ENCODE measurements at regions not wholly inside any gene's neighbourhood (a gene's known extent, or its start where the extent isn't known, plus 50 kb on each side); places are given as distances from the start of the nearest gene placed in this dataset.

DNA sequence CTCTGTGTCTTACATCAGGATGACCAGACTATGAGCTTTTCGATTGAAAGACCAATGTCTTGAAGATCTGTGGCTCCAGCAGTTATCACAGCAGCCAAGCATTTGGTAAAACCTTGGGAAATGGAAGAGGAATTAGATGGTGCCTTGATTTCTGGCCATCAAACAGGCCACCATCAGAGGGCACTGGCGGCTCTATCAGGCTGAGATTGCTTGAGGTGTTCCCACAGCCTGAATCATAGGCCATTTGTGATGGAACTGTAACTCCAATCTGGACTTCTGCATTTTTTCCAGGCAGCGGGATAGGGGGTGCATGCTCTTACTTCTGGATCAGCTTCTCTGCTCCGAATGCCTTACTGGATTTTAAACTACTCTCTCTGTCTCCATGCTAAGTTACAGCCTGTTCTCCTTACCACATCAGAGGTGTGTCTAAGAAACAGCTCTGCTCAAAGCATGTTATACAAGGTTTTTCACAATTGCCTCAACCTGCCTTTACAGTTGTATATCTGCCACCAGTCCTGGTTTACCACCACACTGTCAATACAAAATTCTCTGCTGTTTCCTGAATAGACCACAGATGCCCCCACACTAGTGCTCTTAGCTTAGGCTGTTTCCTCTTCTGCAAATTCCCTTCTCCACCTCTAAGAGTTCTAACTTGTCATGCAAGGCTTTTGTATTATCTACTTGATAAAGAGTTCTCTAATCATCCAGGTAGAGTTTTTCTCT is 180.9 kb downstream of the PTGER3 start:
- H2BK5ac ChIP-seq (ENCODE audit: low read length) = no peak overlapping the region
- DNase-seq (ENCODE audit: low spot score) = no peak
- no peak overlapping the region for H3K4me3 ChIP-seq (ENCODE audit: low read length in 2 of 2)

DNA sequence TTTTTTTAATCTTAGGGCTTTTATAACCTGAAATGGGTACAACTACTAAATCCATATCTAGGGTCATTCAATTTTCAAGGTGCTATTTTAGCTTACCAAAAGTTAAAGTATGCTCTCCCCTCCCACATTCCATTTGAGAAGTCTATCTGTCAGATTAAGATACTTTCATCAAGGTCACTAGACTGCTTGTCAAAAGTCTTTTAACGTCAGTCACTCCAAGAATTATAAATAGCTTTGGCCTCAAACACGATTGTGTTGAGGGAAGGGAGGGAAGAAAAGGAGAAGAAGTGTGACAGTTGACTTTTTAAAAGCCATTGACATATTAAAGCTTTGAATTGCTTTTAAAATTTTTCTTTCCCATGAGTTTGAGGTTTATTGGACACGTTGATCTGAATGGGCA is 175.8 kb downstream of the PTGER3 start:
- H2BK5ac ChIP-seq (ENCODE audit: low read length) = no peak overlapping the region
- no peaks in the 10 kb centered on the region for H3K9me3 ChIP-seq (replicated peaks in 1 of 2; ENCODE audit: control insufficient read depth in 2 of 2, insufficient read depth in 1 of 2, low read depth in 1 of 2, low read length in 2 of 2)
- no peak overlapping the region for H2BK15ac ChIP-seq (ENCODE audit: low read length)
- no peak overlapping the region for H2BK120ac ChIP-seq (ENCODE audit: low read depth, low read length)
- H2AK5ac ChIP-seq (ENCODE audit: low read depth, low read length) = no peak overlapping the region
- H2BK12ac ChIP-seq (ENCODE audit: low read length) = no peak overlapping the region
- H3K23ac ChIP-seq (ENCODE audit: low read depth, low read length, poor library complexity) = no peak overlapping the region
- no peak overlapping the region for H4K91ac ChIP-seq (ENCODE audit: low read depth, low read length, poor library complexity)
- H3K4me3 ChIP-seq (ENCODE audit: low read length in 2 of 2) = no peak overlapping the region
- no CpG with 5 or more reads among the region's 3 CpGs for WGBS, 2 donors (ENCODE audit: extremely low coverage in 2 of 2, insufficient read length in 2 of 2, insufficient replicate concordance in 1 of 2)
- no peaks in the 10 kb centered on the region for H3K79me1 ChIP-seq (ENCODE audit: low read depth, low read length)
- DNase-seq (ENCODE audit: low spot score) = no peak
- no peak overlapping the region for H3K4ac ChIP-seq (ENCODE audit: low read length)
- no peaks in the 10 kb centered on the region for H3K36me3 ChIP-seq (replicated peaks in 1 of 2; ENCODE audit: control insufficient read depth in 2 of 2, insufficient read depth in 2 of 2, low read length in 2 of 2)
- H3K9ac ChIP-seq (ENCODE audit: low read depth, low read length, poor library complexity) = no peak overlapping the region
- H4K8ac ChIP-seq (ENCODE audit: low read depth, low read length) = no peak overlapping the region
- no peak overlapping the region for H3K14ac ChIP-seq (ENCODE audit: low read length)
- H3K27me3 ChIP-seq (ENCODE audit: control insufficient read depth in 3 of 3, insufficient read depth in 3 of 3, low read depth in 1 of 3, low read length in 3 of 3) = no peaks in the 10 kb centered on the region
- H3K27ac ChIP-seq (replicated peaks; ENCODE audit: low read length) = no peak overlapping the region
- no peaks in the 10 kb centered on the region for H3K4me1 ChIP-seq (ENCODE audit: control insufficient read depth in 2 of 2, insufficient read depth in 1 of 2, low read depth in 1 of 2, low read length in 2 of 2)
- H2AFZ ChIP-seq (ENCODE audit: low read length) = no peak overlapping the region
- no peak overlapping the region for H3K18ac ChIP-seq (ENCODE audit: low read length)
- H3K4me2 ChIP-seq (ENCODE audit: insufficient read depth, low read length, poor library complexity, severe bottlenecking) = no peak overlapping the region

More for the DNA sequence above, 180.9 kb downstream of the PTGER3 start:
- no peak overlapping the region for H2BK12ac ChIP-seq (ENCODE audit: low read length)
- no peak overlapping the region for H3K14ac ChIP-seq (ENCODE audit: low read length)
- WGBS, 2 donors (ENCODE audit: extremely low coverage in 2 of 2, insufficient read length in 2 of 2, insufficient replicate concordance in 1 of 2) = no CpG with 5 or more reads among the region's 4 CpGs
- no peak overlapping the region for H3K4me2 ChIP-seq (ENCODE audit: insufficient read depth, low read length, poor library complexity, severe bottlenecking)
- no peak overlapping the region for H3K9ac ChIP-seq (ENCODE audit: low read depth, low read length, poor library complexity)
- H2BK15ac ChIP-seq (ENCODE audit: low read length) = no peak overlapping the region
- no peak overlapping the region for H3K27ac ChIP-seq (replicated peaks; ENCODE audit: low read length)
- H3K18ac ChIP-seq (ENCODE audit: low read length) = no peak overlapping the region
- H3K79me1 ChIP-seq (ENCODE audit: low read depth, low read length) = no peaks in the 10 kb centered on the region
- no peak overlapping the region for H2AK5ac ChIP-seq (ENCODE audit: low read depth, low read length)
- no peak overlapping the region for H4K91ac ChIP-seq (ENCODE audit: low read depth, low read length, poor library complexity)
- H3K4ac ChIP-seq (ENCODE audit: low read length) = no peak overlapping the region
- H4K8ac ChIP-seq (ENCODE audit: low read depth, low read length) = no peak overlapping the region
- no peaks in the 10 kb centered on the region for H3K9me3 ChIP-seq (replicated peaks in 1 of 2; ENCODE audit: control insufficient read depth in 2 of 2, insufficient read depth in 1 of 2, low read depth in 1 of 2, low read length in 2 of 2)
- no peaks in the 10 kb centered on the region for H3K4me1 ChIP-seq (ENCODE audit: control insufficient read depth in 2 of 2, insufficient read depth in 1 of 2, low read depth in 1 of 2, low read length in 2 of 2)
- no peaks in the 10 kb centered on the region for H3K36me3 ChIP-seq (replicated peaks in 1 of 2; ENCODE audit: control insufficient read depth in 2 of 2, insufficient read depth in 2 of 2, low read length in 2 of 2)
- H3K27me3 ChIP-seq (ENCODE audit: control insufficient read depth in 3 of 3, insufficient read depth in 3 of 3, low read depth in 1 of 3, low read length in 3 of 3) = no peaks in the 10 kb centered on the region
- H2BK120ac ChIP-seq (ENCODE audit: low read depth, low read length) = no peak overlapping the region
- no peak overlapping the region for H3K23ac ChIP-seq (ENCODE audit: low read depth, low read length, poor library complexity)
- H2AFZ ChIP-seq (ENCODE audit: low read length) = no peak overlapping the region

DNA sequence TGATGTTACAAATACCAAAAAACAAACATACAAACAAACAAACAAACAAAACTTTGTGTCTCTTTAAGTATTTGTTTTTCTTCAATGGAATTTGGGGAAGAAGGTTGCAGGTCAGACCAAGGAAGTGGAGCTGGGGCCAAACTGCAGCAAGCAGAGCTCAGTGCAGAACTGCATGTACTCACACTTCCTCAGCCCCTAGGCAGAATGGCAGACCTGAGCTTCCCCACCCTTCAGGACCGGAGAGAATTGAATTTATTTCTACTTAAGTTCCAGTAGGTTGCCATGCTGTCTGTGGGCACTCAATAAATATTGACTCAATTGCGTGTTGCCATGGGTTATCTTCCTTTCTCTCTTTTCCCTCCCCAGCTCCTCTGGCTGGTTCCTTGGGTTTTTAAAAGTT is 173.6 kb downstream of the PTGER3 start:
- Histone ChIP-seq H3K23ac (ENCODE audit: low read depth, low read length, poor library complexity) (no peak overlapping the region), H4K91ac (ENCODE audit: low read depth, low read length, poor library complexity) (no peak overlapping the region), H3K4me1 (ENCODE audit: control insufficient read depth in 2 of 2, insufficient read depth in 1 of 2, low read depth in 1 of 2, low read length in 2 of 2) (no peaks in the 10 kb centered on the region), H3K9ac (ENCODE audit: low read depth, low read length, poor library complexity) (no peak overlapping the region), H3K9me3 (replicated peaks in 1 of 2; ENCODE audit: control insufficient read depth in 2 of 2, insufficient read depth in 1 of 2, low read depth in 1 of 2, low read length in 2 of 2) (no peaks in the 10 kb centered on the region), H3K18ac (ENCODE audit: low read length) (no peak overlapping the region), H2BK15ac (ENCODE audit: low read length) (no peak overlapping the region), H3K4me3 (ENCODE audit: low read length in 2 of 2) (no peak overlapping the region), H3K27me3 (ENCODE audit: control insufficient read depth in 3 of 3, insufficient read depth in 3 of 3, low read depth in 1 of 3, low read length in 3 of 3) (no peaks in the 10 kb centered on the region), H4K8ac (ENCODE audit: low read depth, low read length) (no peak overlapping the region), H3K79me1 (ENCODE audit: low read depth, low read length) (no peaks in the 10 kb centered on the region), H2BK120ac (ENCODE audit: low read depth, low read length) (no peak overlapping the region), H3K4me2 (ENCODE audit: insufficient read depth, low read length, poor library complexity, severe bottlenecking) (no peak overlapping the region), H3K4ac (ENCODE audit: low read length) (no peak overlapping the region), H3K14ac (ENCODE audit: low read length) (no peak overlapping the region), H2BK12ac (ENCODE audit: low read length) (no peak overlapping the region), H2BK5ac (ENCODE audit: low read length) (no peak overlapping the region), H3K27ac (replicated peaks; ENCODE audit: low read length) (no peak overlapping the region), H2AK5ac (ENCODE audit: low read depth, low read length) (no peak overlapping the region), H2AFZ (ENCODE audit: low read length) (no peak overlapping the region), H3K36me3 (replicated peaks in 1 of 2; ENCODE audit: control insufficient read depth in 2 of 2, insufficient read depth in 2 of 2, low read length in 2 of 2) (no peaks in the 10 kb centered on the region)
- WGBS, 2 donors (ENCODE audit: extremely low coverage in 2 of 2, insufficient read length in 2 of 2, insufficient replicate concordance in 1 of 2) = no CpG with 5 or more reads among the region's 2 CpGs
- DNase-seq (ENCODE audit: low spot score) = no peak

DNA sequence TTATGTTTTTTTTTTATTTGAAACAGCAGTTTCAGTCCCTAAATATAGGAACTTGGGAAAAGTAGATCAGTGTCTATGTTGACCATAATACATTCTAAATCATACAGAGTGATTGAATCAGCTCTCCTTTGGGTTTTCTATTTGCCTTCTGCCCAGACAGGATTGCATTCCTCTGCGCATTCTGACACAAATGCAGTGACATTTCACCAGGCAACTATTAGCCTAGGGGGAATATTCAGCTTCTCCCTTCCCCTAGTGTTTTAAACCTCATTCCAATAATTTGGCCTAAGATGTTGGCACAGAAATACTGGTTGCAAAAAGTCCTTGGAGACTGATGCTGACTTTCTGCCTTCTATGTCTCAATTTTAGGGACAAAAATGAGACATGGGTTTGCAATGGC is 172.8 kb downstream of the PTGER3 start:
- Histone ChIP-seq H3K9ac (ENCODE audit: low read depth, low read length, poor library complexity) (no peak overlapping the region), H3K4me1 (ENCODE audit: control insufficient read depth in 2 of 2, insufficient read depth in 1 of 2, low read depth in 1 of 2, low read length in 2 of 2) (no peaks in the 10 kb centered on the region), H2BK120ac (ENCODE audit: low read depth, low read length) (no peak overlapping the region), H3K23ac (ENCODE audit: low read depth, low read length, poor library complexity) (no peak overlapping the region), H3K18ac (ENCODE audit: low read length) (no peak overlapping the region), H4K8ac (ENCODE audit: low read depth, low read length) (no peak overlapping the region), H4K91ac (ENCODE audit: low read depth, low read length, poor library complexity) (no peak overlapping the region), H3K9me3 (replicated peaks in 1 of 2; ENCODE audit: control insufficient read depth in 2 of 2, insufficient read depth in 1 of 2, low read depth in 1 of 2, low read length in 2 of 2) (no peaks in the 10 kb centered on the region), H3K4me2 (ENCODE audit: insufficient read depth, low read length, poor library complexity, severe bottlenecking) (no peak overlapping the region), H3K4me3 (ENCODE audit: low read length in 2 of 2) (no peak overlapping the region), H2AK5ac (ENCODE audit: low read depth, low read length) (no peak overlapping the region), H3K14ac (ENCODE audit: low read length) (no peak overlapping the region), H2BK12ac (ENCODE audit: low read length) (no peak overlapping the region), H3K4ac (ENCODE audit: low read length) (no peak overlapping the region), H3K36me3 (replicated peaks in 1 of 2; ENCODE audit: control insufficient read depth in 2 of 2, insufficient read depth in 2 of 2, low read length in 2 of 2) (no peaks in the 10 kb centered on the region), H3K27ac (replicated peaks; ENCODE audit: low read length) (no peak overlapping the region), H3K79me1 (ENCODE audit: low read depth, low read length) (no peaks in the 10 kb centered on the region), H2BK15ac (ENCODE audit: low read length) (no peak overlapping the region), H2AFZ (ENCODE audit: low read length) (no peak overlapping the region), H2BK5ac (ENCODE audit: low read length) (no peak overlapping the region), H3K27me3 (ENCODE audit: control insufficient read depth in 3 of 3, insufficient read depth in 3 of 3, low read depth in 1 of 3, low read length in 3 of 3) (no peaks in the 10 kb centered on the region)
- no CpG with 5 or more reads among the region's 1 CpG for WGBS, 2 donors (ENCODE audit: extremely low coverage in 2 of 2, insufficient read length in 2 of 2, insufficient replicate concordance in 1 of 2)
- DNase-seq (ENCODE audit: low spot score) = no peak
